DOHH2 (cell line): ENCODE measurements at regions not wholly inside any gene's neighbourhood (a gene's known extent, or its start where the extent isn't known, plus 50 kb on each side); places are given as distances from the start of the nearest gene placed in this dataset.
"Not testable (repeated sequence)": the region's sequence is repeated elsewhere in the genome, so short reads cannot be mapped to it uniquely, and the experiment has no call there.

Source experiments
- H3F3A ChIP-seq: fragments of 200-600 bp; sonication (generic), shearing (Covaris generic); 2 replicates; pipeline ENCODE4 v1.6.0; 2016; ENCODE audit warnings: antibody characterized with exemption, mild to moderate bottlenecking; ENCODE audit not compliant: control insufficient read depth, insufficient read depth
- H3K27ac ChIP-seq: fragments of 200-600 bp; sonication (generic); 2 replicates; pipeline ENCODE4 v1.5.1; 2014; ENCODE audit warnings: low read depth, mild to moderate bottlenecking, low read length, moderate library complexity
- H3K27me3 ChIP-seq: fragments of 200-600 bp; sonication (generic); 2 replicates; pipeline ENCODE4 v1.6.1; 2014; ENCODE audit warnings: mild to moderate bottlenecking, low read length, mixed read lengths; ENCODE audit not compliant: control insufficient read depth
- H3K36me3 ChIP-seq: fragments of 200-600 bp; sonication (generic); 2 replicates; pipeline ENCODE4 v1.6.1; 2014; ENCODE audit warnings: mild to moderate bottlenecking, low read length, moderate library complexity, mixed read lengths; ENCODE audit not compliant: control insufficient read depth
- H3K4me1 ChIP-seq: fragments of 200-600 bp; sonication (generic); 2 replicates; pipeline ENCODE4 v1.6.1; 2014; ENCODE audit warnings: mild to moderate bottlenecking, low read length, mixed read lengths; ENCODE audit not compliant: control insufficient read depth
- H3K4me2 ChIP-seq: fragments of 200-600 bp; sonication (generic); 2 replicates; pipeline ENCODE4 v1.6.0; 2014; ENCODE audit warnings: mild to moderate bottlenecking, low read length, moderate library complexity
- H3K4me3 ChIP-seq: fragments of 200-600 bp; sonication (generic); 2 replicates; pipeline ENCODE4 v1.5.1; 2014; ENCODE audit warnings: mild to moderate bottlenecking, low read length, mixed read lengths
- H3K79me2 ChIP-seq: fragments of 200-600 bp; sonication (generic); 2 replicates; pipeline ENCODE4 v1.6.1; 2014; ENCODE audit warnings: mild to moderate bottlenecking, low read length, mixed read lengths; ENCODE audit not compliant: control insufficient read depth
- H3K9me2 ChIP-seq: fragments of 200-600 bp; sonication (generic); replicated peaks from 2 replicates; pipeline ENCODE4 v1.6.1; 2014; ENCODE audit warnings: mild to moderate bottlenecking, low read length, mixed read lengths; ENCODE audit not compliant: control insufficient read depth
- H3K9me3 ChIP-seq: fragments of 200-600 bp; sonication (generic); 2 replicates; pipeline ENCODE4 v1.6.1; 2014; ENCODE audit warnings: antibody characterized with exemption, low read length, mixed read lengths; ENCODE audit not compliant: control insufficient read depth, insufficient read depth
- H4K20me1 ChIP-seq: fragments of 200-600 bp; sonication (generic); 2 replicates; pipeline ENCODE4 v1.6.0; 2014; ENCODE audit warnings: low read depth, mild to moderate bottlenecking, antibody characterized with exemption, low read length, moderate library complexity; ENCODE audit not compliant: control insufficient read depth, insufficient read depth
- CTCF ChIP-seq: fragments of 200-600 bp; sonication (generic); IDR thresholded peaks from one replicate; pipeline ENCODE4 v1.5.1; 2014; ENCODE audit warnings: antibody characterized with exemption, mild to moderate bottlenecking, low read depth, low read length; ENCODE audit not compliant: poor library complexity, severe bottlenecking
- EZH2phosphoT487 ChIP-seq: fragments of 200-600 bp; sonication (generic); IDR thresholded peaks from 2 replicates; pipeline ENCODE4 v1.6.1; 2017; ENCODE audit warnings: borderline replicate concordance, mild to moderate bottlenecking, antibody characterized with exemption, low read length, moderate library complexity, mixed read lengths

- H4K20me1 ChIP-seq = no peaks in the 10 kb centered on the region
Observed at GRCh38 chr5:163917747-163918146, 412.3 kb downstream of the MAT2B start.

GRCh38 chr5:163934990-163935389 is 429.6 kb downstream of the MAT2B start:
- H3K4me3 ChIP-seq, H3K36me3 ChIP-seq, H3K79me2 ChIP-seq, H3K27me3 ChIP-seq, H3K27ac ChIP-seq, H3K9me3 ChIP-seq, H3K4me1 ChIP-seq, H3F3A ChIP-seq, H3K4me2 ChIP-seq, H4K20me1 ChIP-seq, H3K9me2 ChIP-seq: not testable (repeated sequence)

More at GRCh38 chr5:163917747-163918146, 412.3 kb downstream of the MAT2B start:
- Histone ChIP-seq H3K4me3 (no peak overlapping the region), H3K9me3 (peaks cover 19% of the 10 kb centered on the region), H3K4me2 (no peak overlapping the region), H3K4me1 (peaks cover 48% of the 10 kb centered on the region), H3K27me3 (no peaks in the 10 kb centered on the region), H3F3A (peaks cover 15% of the 10 kb centered on the region; the same call in 1 of the 2 replicates), H3K36me3 (peaks cover 5% of the 10 kb centered on the region; the same call in 1 of the 2 replicates), H3K79me2 (no peaks in the 10 kb centered on the region), H3K27ac (no peak overlapping the region), H3K9me2 (no peaks in the 10 kb centered on the region)
- no peak for TF ChIP-seq EZH2phosphoT487
- TF ChIP-seq CTCF = no peak

- no peaks in the 10 kb centered on the region for H3K9me3 ChIP-seq
- H3K4me3 ChIP-seq = no peak overlapping the region
- no peaks in the 10 kb centered on the region for H3K36me3 ChIP-seq
- H3F3A ChIP-seq = no peaks in the 10 kb centered on the region
- no peak for TF ChIP-seq EZH2phosphoT487
- TF ChIP-seq CTCF = no peak
- H3K27ac ChIP-seq = no peak overlapping the region
- no peaks in the 10 kb centered on the region for H3K79me2 ChIP-seq
- no peaks in the 10 kb centered on the region for H4K20me1 ChIP-seq
- no peaks in the 10 kb centered on the region for H3K9me2 ChIP-seq
- no peaks in the 10 kb centered on the region for H3K27me3 ChIP-seq
- peaks cover 13% of the 10 kb centered on the region for H3K4me1 ChIP-seq
- H3K4me2 ChIP-seq = no peak overlapping the region
Observed at GRCh38 chr5:163938595-163938994, 433.2 kb downstream of the MAT2B start.

GRCh38 chr5:163941079-163941478 is 435.7 kb downstream of the MAT2B start:
- Histone ChIP-seq H3F3A (no peaks in the 10 kb centered on the region), H3K4me2 (no peak overlapping the region), H3K9me2 (no peaks in the 10 kb centered on the region), H3K4me1 (peaks cover 13% of the 10 kb centered on the region), H3K9me3 (no peaks in the 10 kb centered on the region), H3K4me3 (no peak overlapping the region), H4K20me1 (no peaks in the 10 kb centered on the region), H3K27ac (no peak overlapping the region), H3K36me3 (no peaks in the 10 kb centered on the region), H3K79me2 (no peaks in the 10 kb centered on the region), H3K27me3 (no peaks in the 10 kb centered on the region)
- TF ChIP-seq EZH2phosphoT487 (no peak), CTCF (no peak)
